ENCODE measurements at regions not wholly inside any gene's neighbourhood (a gene's known extent, or its start where the extent isn't known, plus 50 kb on each side); places are given as distances from the start of the nearest gene placed in this dataset.

DNA sequence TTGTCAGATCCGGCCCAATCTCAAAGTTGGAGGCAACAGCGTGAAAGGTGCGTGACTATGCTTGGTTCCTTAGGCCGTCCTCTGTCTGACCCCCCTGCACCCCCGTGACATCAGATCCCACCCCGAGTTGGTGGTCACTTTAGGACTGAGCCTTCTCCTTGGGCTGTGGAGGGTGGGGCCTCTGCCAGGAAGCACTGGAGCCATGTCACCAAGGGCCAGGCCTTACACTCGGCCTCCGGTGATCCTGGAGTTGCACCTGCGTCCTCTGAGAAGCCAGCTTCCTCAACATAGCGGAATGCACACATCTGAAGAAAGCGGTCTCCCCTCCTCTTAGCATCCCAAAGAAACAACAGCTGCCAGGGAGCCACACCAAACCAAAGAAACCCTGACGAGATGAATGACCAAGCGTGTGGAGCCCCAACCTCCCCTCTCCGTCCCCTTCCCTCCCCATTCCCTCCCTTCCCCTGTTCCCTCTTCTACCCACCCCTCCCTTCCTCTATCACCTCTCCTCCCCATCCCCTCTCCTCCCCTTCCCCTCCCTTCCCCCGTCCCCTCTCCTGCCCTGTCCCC, 182.6 kb downstream of the TTLL2 start:
- no peak overlapping the region for H3K9ac ChIP-seq (ENCODE audit: low read length)
- no peaks in the 10 kb centered on the region for H3K36me3 ChIP-seq (ENCODE audit: control insufficient read depth, insufficient read depth, low read length)
- no peak overlapping the region for H3K4me3 ChIP-seq (ENCODE audit: low read length)
- no peak overlapping the region for H3K27ac ChIP-seq (ENCODE audit: low read depth, low read length)
- H3K27me3 ChIP-seq (ENCODE audit: control insufficient read depth, insufficient read depth, low read length): peaks cover 2% of the 10 kb centered on the region
- no peaks in the 10 kb centered on the region for H3K4me1 ChIP-seq (ENCODE audit: control insufficient read depth, insufficient read depth, low read length)

DNA sequence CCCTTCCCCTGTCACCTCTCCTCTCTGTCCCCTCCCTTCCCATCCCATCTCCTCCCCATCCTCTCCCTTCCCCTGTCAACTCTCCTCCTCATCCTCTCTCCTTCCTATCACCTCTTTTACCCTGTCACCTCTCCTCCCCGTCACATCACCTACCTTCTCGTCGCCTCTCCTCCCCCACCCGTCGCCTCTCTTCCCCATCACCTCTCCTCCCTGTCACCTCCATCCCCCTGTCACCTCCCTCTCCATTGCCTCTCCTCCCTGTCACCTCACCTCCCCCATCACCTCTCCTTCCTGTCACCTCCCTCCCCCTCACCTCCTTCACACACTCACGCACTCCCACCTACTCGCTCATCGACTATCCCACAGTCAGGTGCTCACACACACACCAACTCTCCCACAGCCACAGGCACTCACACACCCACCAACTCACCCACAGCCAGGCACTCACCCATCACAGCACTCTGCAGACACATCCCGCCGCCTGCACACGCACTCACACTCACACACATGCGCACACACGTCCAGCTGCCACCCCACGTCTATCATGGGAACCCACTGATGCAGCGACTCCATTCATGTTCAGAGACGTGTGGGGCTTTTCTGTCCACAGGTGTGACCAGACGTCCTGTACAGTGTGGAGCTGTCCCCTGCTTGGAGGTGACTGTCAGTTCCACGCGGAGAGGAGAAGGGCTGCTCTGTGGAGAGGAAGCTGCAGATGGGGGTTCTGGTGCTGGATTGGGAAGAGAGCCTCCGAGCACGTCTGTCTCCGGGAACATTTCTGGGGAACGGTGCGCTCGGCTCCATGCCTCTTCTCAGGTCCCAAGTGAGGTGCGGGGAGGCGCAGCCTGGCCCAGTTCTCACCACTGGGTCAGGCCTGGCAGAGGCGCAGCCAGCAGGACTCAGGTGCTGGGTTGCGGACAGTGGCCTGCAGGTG, 184.3 kb downstream of the TTLL2 start:
- no peaks in the 10 kb centered on the region for H3K4me1 ChIP-seq (ENCODE audit: control insufficient read depth, insufficient read depth, low read length)
- H3K27ac ChIP-seq (ENCODE audit: low read depth, low read length): no peak overlapping the region
- no peak overlapping the region for H3K4me3 ChIP-seq (ENCODE audit: low read length)
- H3K9ac ChIP-seq (ENCODE audit: low read length): no peak overlapping the region
- H3K27me3 ChIP-seq (ENCODE audit: control insufficient read depth, insufficient read depth, low read length): peaks cover 2% of the 10 kb centered on the region
- no peaks in the 10 kb centered on the region for H3K36me3 ChIP-seq (ENCODE audit: control insufficient read depth, insufficient read depth, low read length)

DNA sequence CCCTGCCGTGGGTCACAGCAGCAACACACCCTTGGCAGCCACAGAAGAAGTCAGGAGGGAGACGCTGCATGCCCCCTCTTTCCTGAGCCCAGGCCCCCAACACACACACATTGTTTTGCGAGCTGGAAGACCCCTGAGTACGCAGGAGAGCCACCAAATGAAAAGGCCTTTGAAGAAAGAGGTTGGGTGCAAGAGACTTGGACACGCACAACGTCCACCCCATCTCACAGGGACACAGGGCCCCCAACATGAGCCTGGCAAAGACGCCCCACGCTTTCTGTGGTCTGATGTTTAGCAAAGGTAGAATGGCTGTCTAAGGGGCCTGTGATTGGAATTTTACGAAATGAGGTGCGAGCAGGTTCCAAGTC, 185.0 kb downstream of the TTLL2 start:
- H3K9ac ChIP-seq (ENCODE audit: low read length): no peak overlapping the region
- no peaks in the 10 kb centered on the region for H3K36me3 ChIP-seq (ENCODE audit: control insufficient read depth, insufficient read depth, low read length)
- peaks cover 2% of the 10 kb centered on the region for H3K27me3 ChIP-seq (ENCODE audit: control insufficient read depth, insufficient read depth, low read length)
- no peaks in the 10 kb centered on the region for H3K4me1 ChIP-seq (ENCODE audit: control insufficient read depth, insufficient read depth, low read length)
- H3K4me3 ChIP-seq (ENCODE audit: low read length): no peak overlapping the region
- no peak overlapping the region for H3K27ac ChIP-seq (ENCODE audit: low read depth, low read length)

DNA sequence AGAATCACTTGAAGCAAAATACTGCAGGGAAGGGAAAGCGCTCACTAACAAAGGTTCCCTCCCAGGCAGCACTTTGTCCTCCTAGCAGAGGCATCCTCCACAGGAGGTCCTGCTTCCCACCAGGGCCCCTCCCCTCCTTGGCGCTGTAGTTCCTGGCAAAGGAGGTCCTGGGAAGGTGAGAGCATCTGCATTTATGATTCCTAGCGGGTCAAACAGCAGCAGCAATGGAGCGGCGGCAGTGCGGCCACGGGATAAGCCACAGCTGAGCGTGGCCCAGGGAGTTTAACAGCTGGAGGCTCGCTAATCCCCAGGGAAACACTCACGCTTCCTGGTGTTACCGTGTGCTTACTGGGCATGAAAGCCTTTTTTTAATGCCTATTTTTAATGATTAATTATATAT, 185.8 kb downstream of the TTLL2 start:
- Histone ChIP-seq H3K36me3 (ENCODE audit: control insufficient read depth, insufficient read depth, low read length) (no peaks in the 10 kb centered on the region), H3K4me1 (ENCODE audit: control insufficient read depth, insufficient read depth, low read length) (no peaks in the 10 kb centered on the region), H3K9ac (ENCODE audit: low read length) (no peak overlapping the region), H3K27me3 (ENCODE audit: control insufficient read depth, insufficient read depth, low read length) (peaks cover 2% of the 10 kb centered on the region), H3K27ac (ENCODE audit: low read depth, low read length) (no peak overlapping the region), H3K4me3 (ENCODE audit: low read length) (no peak overlapping the region)

DNA sequence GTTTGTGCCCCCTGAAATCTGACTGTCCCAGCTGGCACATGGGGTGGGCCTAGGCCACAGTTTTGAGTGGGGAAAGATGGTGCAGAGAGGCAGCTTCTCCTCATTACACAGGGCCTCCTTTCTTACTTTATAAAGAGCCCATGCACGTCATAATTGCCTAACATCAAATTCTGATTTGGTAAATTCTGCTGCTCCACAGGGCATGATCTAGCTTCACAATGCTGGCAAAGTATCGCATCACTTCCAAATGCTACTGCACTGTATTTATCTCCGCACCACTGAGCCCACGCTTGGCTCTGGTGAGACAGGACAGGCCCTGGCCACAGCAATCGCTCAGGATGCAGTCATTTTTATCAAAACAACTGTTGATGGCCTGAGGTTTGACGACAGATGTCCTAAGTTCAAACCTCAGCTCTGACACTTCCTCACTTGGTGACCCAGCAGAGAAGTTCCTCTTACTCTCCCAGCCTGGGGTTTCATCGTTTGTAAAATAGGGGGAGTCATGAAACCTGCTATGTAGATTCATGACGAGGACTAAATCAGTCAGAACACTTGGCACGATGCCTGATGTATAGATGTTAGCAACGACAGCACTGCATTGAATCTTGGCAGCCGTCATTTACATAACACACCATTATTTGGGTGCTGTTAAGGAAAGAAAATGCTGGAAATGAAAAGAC, 187.9 kb downstream of the TTLL2 start:
- no peak overlapping the region for H3K9ac ChIP-seq (ENCODE audit: low read length)
- H3K4me1 ChIP-seq (ENCODE audit: control insufficient read depth, insufficient read depth, low read length): no peaks in the 10 kb centered on the region

DNA sequence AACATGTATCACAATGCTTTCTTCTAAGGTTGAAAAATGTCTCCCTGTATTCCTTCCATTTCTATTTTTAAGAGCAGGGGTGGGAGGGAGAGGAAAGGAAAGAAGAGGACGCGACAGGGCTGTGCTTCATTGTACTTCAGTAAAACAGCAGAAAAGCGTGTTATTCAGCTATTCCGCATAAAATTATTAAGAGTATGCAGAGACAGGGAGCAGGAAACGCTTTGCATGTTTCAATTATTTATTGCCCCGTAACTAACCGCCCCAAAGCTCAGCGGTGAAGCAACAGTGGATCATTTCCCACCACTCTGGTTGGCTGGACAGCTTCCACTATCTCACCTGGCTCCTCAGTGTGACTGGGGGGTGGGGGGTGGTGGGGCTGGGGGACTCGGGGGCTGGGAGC, 188.9 kb downstream of the TTLL2 start:
- Histone ChIP-seq H3K36me3 (ENCODE audit: control insufficient read depth, insufficient read depth, low read length) (no peaks in the 10 kb centered on the region), H3K9ac (ENCODE audit: low read length) (no peak overlapping the region), H3K27ac (ENCODE audit: low read depth, low read length) (no peak overlapping the region), H3K4me3 (ENCODE audit: low read length) (no peak overlapping the region), H3K4me1 (ENCODE audit: control insufficient read depth, insufficient read depth, low read length) (no peaks in the 10 kb centered on the region), H3K27me3 (ENCODE audit: control insufficient read depth, insufficient read depth, low read length) (peaks cover 2% of the 10 kb centered on the region)

More for the DNA sequence above, 187.9 kb downstream of the TTLL2 start:
- Histone ChIP-seq H3K27ac (ENCODE audit: low read depth, low read length) (no peak overlapping the region), H3K36me3 (ENCODE audit: control insufficient read depth, insufficient read depth, low read length) (no peaks in the 10 kb centered on the region), H3K27me3 (ENCODE audit: control insufficient read depth, insufficient read depth, low read length) (peaks cover 2% of the 10 kb centered on the region), H3K4me3 (ENCODE audit: low read length) (no peak overlapping the region)

DNA sequence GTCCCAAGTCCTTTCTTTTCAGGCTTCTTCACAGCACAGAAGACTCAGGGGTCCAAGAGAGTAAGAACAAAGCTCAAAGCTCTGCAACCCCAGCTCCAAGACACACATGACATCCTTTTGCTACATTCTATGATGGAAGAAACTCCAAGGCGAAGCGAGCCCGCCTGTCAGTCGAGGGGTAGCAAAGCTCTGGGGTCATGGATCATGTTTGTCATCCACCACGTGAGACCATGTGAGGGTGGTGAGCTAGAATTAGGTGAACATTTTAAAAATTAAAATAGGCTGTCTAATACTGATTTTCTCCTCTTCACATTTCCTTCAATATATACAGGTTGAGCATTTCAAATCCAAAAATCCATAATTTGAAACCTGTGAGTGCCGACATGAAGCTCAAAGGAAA, 189.6 kb downstream of the TTLL2 start:
- Histone ChIP-seq H3K27me3 (ENCODE audit: control insufficient read depth, insufficient read depth, low read length) (no peaks in the 10 kb centered on the region), H3K27ac (ENCODE audit: low read depth, low read length) (no peak overlapping the region), H3K9ac (ENCODE audit: low read length) (no peak overlapping the region), H3K4me3 (ENCODE audit: low read length) (no peak overlapping the region), H3K4me1 (ENCODE audit: control insufficient read depth, insufficient read depth, low read length) (no peaks in the 10 kb centered on the region), H3K36me3 (ENCODE audit: control insufficient read depth, insufficient read depth, low read length) (no peaks in the 10 kb centered on the region)

DNA sequence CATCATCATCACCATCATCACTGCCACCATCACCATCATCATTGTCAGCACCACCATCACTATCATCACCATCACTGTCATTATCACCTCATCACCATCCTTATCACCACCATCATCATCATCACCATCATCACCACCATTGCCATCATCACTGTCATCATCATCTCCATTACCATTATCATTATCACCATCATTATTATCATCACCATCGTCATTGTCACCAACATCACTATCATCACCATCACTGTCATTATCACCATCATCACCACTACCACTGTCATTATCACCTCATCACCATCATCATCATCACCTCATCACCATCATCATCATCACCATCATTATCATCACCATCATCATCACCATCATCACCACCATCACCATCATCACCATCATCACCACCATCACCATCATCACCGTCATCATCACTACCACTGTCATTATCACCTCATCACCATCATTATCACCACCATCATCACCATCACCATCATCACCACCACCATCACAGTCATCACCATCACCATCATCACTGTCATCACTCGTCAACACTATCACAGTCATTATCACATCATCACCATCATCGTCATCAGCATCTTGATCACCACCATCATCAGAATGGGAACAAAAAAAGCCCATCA, 191.1 kb downstream of the TTLL2 start:
- Histone ChIP-seq H3K27ac (ENCODE audit: low read depth, low read length) (no peak overlapping the region), H3K27me3 (ENCODE audit: control insufficient read depth, insufficient read depth, low read length) (no peaks in the 10 kb centered on the region), H3K9ac (ENCODE audit: low read length) (no peak overlapping the region), H3K36me3 (ENCODE audit: control insufficient read depth, insufficient read depth, low read length) (no peaks in the 10 kb centered on the region), H3K4me1 (ENCODE audit: control insufficient read depth, insufficient read depth, low read length) (no peaks in the 10 kb centered on the region), H3K4me3 (ENCODE audit: low read length) (no peak overlapping the region)

DNA sequence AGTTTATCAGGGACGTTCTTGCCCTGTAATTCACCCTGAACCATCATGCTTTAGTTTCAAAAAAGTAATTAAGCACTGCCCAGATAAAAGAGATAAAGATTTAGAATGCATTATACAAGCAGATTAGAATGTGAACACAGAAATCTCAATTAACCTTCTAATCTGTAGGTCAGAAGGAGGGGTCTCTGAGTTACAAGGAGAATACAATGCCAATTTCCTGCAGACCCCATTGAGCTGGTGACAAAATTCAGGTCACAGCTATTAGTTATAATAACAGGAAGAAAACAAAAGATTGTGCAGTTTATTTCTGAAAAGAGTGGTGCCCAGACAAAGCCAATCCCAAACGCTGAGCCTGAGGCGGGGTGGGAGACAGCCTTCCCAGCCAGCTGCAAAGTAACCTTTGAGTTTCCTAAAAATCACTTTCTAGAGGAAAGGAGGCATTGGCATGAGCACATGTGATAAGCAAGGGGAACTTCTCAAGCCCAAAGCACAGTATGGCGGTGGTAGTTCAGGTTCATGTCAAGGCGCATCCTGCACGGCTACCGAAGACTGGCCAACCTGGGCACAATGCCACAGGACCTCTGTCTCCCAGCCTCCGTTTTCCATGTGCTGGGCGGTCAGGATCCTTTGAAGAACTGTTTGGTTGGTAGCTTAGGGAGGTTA, 192.5 kb downstream of the TTLL2 start:
- H3K9ac ChIP-seq (ENCODE audit: low read length): no peak overlapping the region
- H3K4me3 ChIP-seq (ENCODE audit: low read length): no peak overlapping the region
- no peaks in the 10 kb centered on the region for H3K4me1 ChIP-seq (ENCODE audit: control insufficient read depth, insufficient read depth, low read length)
- no peaks in the 10 kb centered on the region for H3K27me3 ChIP-seq (ENCODE audit: control insufficient read depth, insufficient read depth, low read length)
- no peaks in the 10 kb centered on the region for H3K36me3 ChIP-seq (ENCODE audit: control insufficient read depth, insufficient read depth, low read length)
- no peak overlapping the region for H3K27ac ChIP-seq (ENCODE audit: low read depth, low read length)

DNA sequence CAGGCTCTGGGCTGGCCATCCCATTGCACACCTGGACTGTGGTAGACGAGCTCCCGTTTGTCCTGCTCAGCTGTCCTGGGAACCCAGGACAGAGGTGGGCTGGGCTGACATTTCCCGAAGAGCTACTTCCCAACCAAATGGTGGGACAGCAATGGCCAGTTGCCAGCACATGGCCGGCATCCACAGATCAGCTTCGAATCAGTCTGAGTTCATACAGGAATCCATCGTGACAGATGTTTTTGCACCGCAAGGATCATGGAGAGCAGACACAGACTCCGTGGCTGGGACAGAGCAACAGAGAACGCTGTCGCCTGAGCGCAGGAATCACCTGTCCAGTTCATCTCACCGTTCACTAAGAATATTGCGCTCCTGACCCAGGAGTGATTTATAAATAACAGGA, 198.5 kb downstream of the TTLL2 start:
- no peaks in the 10 kb centered on the region for H3K36me3 ChIP-seq (ENCODE audit: control insufficient read depth, insufficient read depth, low read length)
- H3K27ac ChIP-seq (ENCODE audit: low read depth, low read length): no peak overlapping the region
- no peaks in the 10 kb centered on the region for H3K4me1 ChIP-seq (ENCODE audit: control insufficient read depth, insufficient read depth, low read length)
- H3K9ac ChIP-seq (ENCODE audit: low read length): no peak overlapping the region
- no peaks in the 10 kb centered on the region for H3K27me3 ChIP-seq (ENCODE audit: control insufficient read depth, insufficient read depth, low read length)
- no peak overlapping the region for H3K4me3 ChIP-seq (ENCODE audit: low read length)

DNA sequence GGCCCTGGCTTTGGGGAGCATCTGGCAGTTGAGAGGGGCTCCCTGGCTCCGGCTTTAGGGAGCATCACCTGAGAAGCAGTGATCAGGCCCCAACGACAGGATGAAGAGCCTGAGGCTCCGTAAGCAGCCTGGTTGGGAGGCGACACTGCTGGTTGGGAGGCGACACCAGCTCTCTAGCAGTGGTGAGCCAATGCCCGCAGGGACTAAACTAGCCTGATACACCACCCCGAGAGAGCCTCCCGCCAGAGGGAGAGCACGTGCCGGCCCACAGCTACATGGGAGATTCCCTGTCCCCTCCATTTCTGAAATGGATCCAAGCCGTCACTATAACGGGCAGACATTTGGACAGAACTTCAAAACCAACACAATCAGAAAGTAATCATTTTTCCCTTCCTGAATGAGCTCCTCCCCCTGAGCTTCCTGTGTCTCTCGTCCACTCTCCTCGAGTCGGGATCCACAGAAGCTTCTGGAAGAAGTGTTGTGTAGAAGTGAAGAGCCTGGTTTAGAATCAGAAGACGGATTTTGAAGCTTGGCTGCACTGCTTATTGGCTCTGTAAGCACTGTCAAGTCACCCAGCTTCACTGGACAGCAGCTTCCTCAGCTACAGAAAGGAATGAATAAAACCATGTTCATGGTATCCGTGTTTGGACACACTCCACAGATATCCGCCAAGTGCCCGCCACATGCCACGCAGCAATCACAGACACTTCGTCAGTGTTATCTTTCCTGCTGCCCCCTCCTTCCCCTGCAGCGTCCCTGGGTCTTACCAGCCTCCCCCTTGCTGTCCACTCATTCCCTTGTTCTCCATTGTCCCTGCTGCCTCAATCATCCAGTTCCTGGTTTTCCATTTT, 199.6 kb downstream of the TTLL2 start:
- Histone ChIP-seq H3K4me3 (ENCODE audit: low read length) (no peak overlapping the region), H3K27ac (ENCODE audit: low read depth, low read length) (no peak overlapping the region), H3K9ac (ENCODE audit: low read length) (no peak overlapping the region), H3K36me3 (ENCODE audit: control insufficient read depth, insufficient read depth, low read length) (no peaks in the 10 kb centered on the region), H3K4me1 (ENCODE audit: control insufficient read depth, insufficient read depth, low read length) (no peaks in the 10 kb centered on the region), H3K27me3 (ENCODE audit: control insufficient read depth, insufficient read depth, low read length) (no peaks in the 10 kb centered on the region)

Data from rectal smooth muscle tissue (tissue), 1 donor.